GM18517 (cell line): ENCODE measurements at regions not wholly inside any gene's neighbourhood (a gene's known extent, or its start where the extent isn't known, plus 50 kb on each side); places are given as distances from the start of the nearest gene placed in this dataset.

Experiments used
- ATAC-seq: cut with Tn5 transposase; IDR thresholded peaks from one replicate; pipeline ENCODE4 v1.9.1; 2021; ENCODE audit warnings: mild to moderate bottlenecking, moderate library complexity; ENCODE audit not compliant: unreplicated experiment

DNA sequence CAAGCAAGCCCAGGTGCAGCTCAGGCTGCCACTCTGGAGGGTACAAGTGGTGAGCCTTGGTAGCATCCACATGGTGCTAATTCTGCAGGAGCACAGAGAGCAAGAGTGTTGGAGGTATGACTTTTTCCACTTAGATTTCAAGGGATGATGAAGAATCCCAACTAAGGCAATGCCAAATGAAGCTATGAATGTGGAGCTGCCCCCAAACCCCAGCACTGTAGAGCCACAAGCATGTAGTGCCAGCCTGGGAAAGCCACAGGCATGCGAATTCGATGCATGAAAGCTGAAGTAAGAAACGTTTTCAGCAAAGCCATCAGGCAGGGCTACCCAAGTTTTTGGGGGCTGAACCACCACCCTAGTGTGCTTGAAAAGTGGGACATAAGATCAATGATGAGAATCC lies 251.1 kb downstream of the HAO1 start:
- no peak for ATAC-seq

DNA sequence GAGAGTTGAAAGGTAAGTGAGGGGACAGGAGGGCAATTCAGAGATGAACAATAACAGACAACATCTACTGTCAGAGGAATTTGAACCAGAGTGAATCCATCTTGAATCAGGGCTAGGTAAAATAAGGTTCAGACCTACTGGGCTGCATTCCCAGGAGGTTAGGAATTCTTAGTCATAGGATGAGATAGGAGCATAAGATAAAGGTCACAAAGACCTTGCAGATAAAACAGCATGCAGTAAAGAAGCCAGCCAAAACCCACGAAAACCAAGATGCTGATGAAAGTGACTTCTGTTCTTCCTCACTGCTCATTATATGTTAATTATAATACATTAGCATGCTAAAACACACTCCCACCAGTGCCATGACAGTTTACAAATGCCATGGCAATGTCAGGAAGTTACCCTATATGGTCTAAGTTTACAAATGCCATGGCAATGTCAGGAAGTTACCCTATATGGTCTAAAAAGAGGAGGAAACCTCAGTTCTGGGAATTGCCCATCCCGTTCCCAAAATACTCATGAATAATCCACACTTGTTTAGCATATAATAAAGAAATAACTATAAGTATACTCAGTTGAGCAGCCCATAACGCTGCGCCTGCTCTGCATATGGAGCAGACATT lies 248.5 kb downstream of the HAO1 start:
- ATAC-seq = no peak

DNA sequence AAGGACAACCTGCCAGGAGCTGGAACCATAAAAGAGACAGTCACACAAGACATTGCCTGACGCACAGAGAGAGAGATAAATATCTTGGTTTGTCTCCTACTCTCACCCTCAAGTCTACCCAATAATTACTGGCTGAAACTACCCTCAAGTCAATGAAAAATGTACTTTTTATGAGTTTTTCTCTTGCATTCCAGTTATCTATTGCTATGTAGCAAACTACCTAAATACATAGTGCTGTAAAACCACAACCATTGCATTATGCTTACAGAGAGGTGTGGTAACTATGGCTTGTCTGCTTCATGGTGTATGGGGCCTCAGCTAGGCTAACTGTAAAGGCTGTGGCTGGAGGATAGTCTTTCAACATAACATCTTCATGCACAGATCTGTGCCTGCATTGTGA lies 247.8 kb downstream of the HAO1 start:
- no peak for ATAC-seq

DNA sequence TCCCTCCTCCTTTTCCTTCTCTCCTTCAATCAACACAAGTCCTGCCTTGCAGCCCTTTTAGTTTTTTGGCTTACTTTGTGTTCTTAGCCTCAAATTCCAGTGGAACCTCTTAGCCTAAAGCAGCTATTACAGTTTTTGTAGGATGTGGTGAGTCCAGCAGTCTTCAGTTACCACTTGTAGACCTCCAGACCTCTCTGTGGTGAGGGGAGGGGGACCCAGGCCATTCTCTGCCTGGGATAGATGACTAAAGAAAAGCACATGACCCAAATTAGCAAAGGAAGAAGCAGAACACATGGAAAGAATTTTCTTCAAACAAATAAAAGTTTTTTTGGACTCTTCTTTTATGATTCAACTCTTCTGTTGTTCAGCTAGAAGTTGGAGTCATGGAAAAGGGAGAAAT lies 246.5 kb downstream of the HAO1 start:
- no peak for ATAC-seq

DNA sequence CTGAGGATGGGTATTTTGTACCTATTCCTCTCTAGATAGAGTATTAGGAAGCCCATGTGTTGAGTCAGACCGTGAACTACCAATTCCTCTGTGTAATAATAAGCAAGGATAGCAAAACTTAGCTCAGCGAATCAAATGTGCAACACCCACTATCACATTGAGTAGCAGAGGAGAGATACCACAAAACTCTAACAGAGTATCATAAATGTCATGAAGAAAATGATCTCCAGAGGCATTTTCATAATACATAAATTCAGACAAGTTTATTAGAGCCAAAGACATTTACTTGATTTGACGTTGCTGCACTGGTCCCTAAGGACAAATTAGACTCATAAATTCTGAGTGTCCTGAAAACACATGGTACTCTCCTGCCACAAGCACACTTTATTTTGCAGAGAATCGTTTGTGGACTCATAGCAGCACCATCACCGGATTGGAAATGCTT lies 245.2 kb downstream of the HAO1 start:
- no peak for ATAC-seq

DNA sequence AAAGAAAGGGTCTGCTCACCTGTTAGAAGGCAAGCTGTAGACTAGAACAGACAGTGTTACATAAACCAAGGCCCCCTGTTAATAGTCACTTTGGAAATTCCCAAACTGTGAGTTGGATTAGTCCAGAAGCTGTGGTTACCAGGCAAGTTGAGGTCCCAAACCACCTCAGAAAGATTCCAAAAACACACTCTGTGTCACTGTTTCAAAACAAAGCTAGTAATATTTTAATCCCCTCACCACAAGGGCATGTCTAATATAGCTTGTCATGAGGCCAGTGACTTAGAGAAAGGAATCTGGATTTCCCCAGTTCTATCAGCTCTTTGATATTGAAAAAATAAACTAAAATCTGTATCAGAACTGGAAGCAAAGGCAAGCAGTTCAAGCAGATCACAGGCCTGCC lies 244.6 kb downstream of the HAO1 start:
- no peak for ATAC-seq

DNA sequence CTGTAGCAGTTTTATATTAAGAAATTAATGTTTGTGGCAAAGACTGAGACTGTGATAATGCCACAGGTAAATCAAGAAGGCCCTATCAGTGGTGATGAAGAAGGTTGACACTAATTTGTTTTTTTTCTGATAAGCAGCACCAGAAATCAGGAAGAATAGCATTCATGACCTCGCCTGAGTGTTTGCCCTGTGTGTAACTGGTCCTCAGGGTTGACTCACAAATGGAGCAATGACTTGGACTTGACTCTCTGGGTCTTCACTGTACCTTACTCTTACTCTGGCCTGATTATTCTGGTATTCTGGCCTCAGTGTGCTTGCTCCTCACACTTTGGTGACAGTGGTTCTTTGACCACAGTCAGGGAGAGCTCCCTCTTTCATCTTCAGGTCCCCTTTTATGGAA lies 243.9 kb downstream of the HAO1 start:
- ATAC-seq = no peak

DNA sequence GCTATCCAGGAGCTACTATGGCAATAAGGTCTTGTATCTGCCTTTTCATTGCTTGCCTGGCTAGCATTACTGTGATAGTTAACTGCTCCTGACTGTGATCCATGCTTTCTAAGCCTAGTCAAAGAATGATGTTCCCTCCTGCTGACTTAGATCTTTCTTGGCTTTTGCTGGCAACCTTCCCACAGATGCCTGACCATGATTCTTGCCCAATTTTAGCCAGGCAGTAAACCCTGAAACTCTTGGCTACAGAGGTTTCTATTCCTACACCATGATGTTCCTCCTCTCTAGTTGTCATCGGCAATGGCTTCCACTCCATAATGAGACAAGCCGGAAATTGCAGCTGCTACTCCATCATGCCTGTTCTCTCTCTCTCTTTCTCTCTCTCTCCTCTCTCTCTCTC lies 238.1 kb downstream of the HAO1 start:
- no peak for ATAC-seq

DNA sequence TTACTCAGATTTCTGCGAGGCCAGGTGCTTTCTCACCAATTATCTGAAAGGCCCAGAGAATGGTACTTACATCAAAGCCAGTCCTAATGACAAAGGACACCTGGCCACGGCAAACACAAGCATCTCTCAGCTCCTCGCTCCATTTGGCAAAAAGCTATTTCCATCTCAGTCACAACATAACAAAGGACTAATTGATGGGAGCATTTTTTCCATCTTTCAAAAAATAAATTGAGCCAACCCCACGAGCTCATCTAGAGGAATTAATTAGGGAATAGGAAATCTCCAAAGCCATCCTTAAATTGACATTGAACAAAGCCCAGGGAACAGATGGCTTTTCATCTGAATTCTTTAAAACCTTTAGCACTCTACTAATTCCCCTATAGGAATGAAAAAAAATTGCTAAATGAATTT lies 236.7 kb downstream of the HAO1 start:
- no peak for ATAC-seq

DNA sequence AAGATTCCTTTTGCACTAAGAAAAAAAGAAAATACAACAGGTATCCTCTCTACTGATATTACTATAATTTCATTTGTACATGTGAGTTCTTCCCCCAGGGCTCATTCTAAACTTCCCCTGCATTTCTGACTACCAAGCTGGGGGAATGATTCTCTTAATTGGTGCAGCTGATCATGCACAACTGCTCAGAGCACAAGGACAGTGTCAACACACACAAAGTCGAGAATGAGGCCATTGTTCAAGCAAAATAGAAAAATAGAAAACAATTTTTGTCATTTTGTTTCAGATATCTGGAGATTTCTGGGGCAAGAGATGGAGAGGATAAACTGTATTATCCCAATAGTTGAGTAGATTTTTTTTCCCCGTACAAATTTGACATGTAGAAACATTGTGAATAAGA lies 236.3 kb downstream of the HAO1 start:
- no peak for ATAC-seq

DNA sequence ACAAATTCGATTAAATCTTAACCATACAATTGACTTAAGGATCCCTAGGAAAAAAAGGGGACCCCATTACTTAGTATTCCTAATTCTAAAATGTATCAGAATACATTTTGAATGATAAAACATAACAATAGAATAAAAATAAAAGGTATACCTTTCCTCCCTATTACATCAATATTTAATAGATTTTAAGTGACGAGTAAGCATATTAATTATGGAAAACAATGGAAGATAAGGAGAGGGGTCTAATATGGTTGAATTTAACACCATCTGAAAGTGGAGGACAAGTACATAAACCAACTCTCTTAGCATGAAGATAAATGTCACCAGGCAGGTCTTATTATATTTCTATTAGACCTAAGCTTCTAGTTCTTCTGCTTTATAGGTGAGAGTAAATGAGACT lies 232.1 kb downstream of the HAO1 start:
- no peak for ATAC-seq

DNA sequence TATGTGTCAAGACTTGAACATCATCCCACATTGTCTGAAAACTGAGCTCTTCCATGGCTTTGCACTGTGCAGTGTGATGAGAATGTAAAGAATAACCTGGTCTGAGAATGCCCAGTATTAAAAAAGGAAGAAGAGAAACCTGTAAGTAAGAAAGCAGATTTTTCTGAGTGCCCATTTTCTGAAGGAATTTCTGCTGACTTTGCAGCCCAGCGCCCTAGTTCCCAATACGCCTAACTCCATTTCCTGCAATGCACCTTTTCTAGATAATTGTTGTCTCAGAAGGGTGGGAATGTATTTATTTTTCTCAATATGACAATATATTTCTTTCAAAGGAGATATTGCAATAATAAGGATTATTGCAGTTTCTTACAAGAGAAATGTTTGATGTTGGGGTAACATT lies 231.5 kb downstream of the HAO1 start:
- ATAC-seq = no peak

DNA sequence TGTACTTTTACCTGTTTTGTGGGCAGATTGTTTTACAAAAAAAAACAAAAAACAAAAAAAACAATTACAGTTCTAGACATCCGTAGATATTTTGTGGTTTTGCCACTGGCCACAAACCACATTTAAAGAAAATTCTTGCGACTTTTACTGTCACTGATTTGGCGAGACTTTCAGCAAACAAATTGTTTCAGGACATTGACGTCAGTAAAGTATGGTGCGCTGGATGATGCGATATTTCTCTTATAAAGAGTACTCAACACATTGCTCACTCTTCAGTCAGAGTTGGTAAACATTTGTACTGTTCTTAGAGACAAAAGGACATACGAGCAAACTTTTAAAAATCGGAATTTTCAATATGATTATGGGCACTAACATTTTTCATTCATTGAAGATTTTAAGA lies 229.8 kb downstream of the HAO1 start:
- ATAC-seq = no peak

DNA sequence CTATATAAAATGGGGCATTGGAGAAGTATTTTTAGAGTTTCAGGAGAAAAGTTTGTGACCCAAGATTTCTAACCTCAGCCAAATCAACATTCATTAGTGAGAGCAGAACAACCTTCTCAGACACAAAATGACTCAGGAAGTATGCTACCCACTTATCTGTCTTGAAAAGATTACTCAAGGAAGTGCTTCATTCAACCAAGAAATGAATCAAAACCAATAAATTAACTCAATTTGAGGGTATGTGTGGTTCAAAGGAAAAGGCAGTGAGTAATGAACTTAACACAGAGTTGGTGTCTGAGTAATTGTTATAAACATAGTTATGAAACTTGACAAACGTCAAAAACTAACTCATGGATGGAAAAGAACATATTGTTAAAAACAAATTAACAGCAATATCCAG lies 227.6 kb downstream of the HAO1 start:
- no peak for ATAC-seq

DNA sequence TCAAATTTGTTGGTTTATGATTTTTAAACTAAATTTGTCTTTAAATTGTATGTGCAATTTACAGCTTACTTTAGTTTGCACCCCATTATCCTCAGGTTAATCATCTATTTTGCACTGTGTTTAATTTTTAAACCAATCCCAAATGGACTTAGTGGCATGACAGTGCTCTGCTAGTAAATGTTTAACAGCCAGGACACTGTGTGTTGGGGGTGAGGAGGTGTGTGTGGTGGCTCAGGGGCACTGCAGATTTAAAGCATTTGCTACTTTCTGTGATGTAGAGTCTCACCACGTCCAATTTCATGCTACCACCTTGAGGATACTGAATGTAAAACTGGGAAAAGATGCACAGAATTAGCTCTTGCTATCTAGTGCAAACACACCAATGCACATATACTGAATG lies 225.7 kb downstream of the HAO1 start:
- ATAC-seq = no peak

DNA sequence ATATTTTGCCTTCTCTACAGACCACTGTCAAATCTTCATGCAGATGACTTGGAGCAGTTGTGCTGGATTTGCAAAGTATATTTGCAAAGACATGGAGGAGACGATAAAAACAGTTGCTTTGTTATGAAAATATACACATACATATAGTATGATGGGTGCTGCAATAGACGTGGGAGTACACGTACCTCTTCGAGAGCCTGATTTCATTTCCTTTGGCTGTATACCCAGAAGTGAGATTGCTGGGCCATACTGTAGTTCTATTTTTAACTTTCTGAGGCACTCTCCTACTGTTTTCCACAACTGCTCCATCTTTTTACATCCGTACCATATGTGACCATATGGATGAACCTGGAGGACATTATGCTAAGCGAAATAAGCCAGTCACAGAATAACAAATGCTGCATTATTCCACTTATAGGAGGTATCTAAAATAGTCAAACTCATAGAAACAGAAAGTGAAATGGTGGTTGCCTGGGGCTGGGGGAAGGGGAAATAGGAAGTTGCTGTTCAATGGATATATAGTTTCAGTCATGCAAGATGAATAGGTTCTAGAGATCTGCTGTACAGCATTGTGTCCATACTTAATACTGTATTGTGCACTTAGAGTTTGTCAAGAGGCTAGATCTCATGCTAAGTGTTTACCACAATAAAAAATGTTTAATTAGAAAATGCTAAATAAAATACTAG lies 223.8 kb downstream of the HAO1 start:
- ATAC-seq = no peak

DNA sequence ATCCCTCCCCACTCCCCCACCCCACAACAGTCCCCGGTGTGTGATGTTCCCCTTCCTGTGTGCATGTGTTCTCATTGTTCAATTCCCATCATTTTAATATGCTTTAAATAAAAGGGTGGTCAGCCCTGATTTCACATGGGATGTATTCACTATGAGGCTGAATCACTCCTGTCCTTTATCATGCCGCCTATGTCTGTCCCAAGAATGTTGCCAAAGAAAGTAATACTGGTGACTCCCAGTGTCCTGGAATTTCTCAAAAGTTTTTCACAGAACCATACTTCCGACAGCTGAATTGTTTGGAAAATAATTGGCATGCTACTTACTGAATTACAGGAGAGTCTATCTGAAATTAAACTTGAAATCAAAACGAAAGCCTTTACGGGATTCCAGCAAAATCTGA lies 217.7 kb downstream of the HAO1 start:
- no peak for ATAC-seq

DNA sequence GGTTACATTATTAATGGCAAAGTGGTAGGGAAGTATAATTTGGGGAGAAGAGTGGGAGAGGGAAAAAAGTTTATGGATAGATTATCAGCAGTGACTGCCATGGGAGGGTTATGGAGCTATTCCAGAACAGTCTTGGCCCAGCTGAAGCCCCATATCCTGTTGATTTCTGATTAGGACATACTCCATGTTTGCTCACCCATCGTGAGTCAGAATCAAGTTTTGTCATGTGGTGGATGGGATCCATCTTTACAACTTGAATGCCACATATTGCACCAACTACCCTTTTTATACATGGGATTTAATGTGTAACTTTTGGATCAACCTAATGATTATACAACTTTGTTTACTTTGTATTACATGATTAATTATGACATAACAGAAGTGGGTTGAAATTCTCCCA lies 217.0 kb downstream of the HAO1 start:
- ATAC-seq = no peak

DNA sequence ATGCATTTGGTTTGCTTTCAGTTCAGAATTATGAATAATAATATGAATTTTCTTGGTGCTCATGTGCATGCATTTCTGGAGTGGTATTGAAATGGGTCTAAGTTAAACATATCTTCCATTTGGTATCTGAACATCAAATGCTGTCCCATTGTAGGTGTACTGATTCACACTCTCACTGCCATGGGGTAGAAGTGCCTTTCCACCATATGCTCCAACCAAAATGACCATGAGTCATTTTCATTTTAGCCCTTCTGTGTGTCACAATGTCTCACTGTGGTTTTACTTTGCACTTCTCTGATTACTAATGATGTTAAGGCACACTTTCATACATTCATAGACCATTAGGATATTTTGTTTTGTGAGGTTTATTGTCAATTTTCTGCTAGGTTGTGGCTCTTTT lies 211.9 kb downstream of the HAO1 start:
- ATAC-seq = no peak

DNA sequence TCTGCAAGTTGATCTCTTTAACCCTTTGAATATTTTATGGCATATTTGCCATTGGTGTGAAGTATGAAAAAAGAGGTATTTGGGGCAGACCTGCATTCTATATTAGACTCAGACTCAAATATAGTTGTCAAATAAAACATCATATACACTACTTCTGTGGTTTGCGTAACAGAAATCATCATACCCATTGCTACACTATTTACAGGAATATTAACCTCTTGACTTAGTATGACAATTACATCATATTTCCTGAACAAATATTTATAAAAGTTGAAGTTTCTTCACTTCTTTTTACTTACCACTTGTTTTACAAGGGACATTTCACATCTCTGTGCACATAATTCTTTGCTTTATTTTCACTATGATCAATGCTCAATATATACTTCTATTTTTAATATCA lies 206.0 kb downstream of the HAO1 start:
- no peak for ATAC-seq

DNA sequence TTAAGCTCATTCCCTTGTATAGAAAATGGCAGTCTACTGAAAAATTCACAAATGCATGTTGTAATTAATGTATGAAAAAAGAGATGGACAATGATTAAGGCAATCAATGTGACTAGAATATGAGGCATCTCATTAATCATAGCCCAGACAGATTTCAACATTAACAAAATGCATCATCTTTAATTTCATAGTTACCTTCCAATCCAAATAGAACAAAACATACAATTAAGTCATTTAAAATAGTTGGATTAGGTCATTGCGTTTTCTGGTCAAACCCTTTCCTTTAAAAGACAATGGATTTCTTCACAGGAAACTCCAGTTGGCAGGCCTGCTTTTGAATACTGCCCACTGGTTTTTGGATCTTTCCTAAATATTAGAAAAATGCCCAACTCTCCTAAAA lies 203.9 kb downstream of the HAO1 start:
- no peak for ATAC-seq

DNA sequence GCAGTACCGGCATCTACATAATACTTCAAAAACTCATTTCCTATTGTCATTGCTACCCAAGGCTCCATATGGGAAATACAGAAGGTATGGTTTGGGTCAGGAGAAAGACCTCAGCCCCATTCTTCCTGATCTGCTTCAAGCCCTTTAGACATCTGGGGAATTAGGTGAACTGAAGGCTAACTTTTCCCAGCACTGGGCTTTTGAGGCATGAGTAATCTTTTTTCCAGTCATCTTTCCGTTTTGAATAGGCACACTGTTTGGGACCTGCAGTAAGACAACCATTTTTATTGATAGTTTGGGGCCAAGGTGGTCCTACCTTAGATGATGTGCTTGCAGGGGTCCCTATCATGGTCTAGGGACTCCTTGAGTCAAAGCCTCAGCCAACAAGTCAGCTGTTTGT lies 198.4 kb downstream of the HAO1 start:
- ATAC-seq = no peak

DNA sequence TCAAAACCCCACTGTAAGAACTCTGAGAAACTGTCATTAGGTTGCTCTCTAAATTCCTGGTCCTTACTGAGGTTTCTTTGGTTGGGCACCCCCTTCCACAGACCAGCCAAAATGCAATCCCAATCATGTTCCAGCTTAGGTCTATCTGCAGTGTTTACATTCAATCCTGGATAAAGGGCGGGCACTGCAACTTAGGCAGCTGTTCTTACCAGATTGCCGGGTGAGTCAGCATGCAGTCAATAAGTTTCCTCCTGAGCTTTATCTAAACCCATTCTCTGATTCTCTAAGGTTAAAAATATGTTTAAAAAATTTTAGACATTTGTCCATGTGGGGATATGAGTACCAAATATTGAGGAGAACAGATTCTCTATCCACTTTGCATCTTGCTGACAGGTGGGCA lies 197.8 kb downstream of the HAO1 start:
- ATAC-seq = no peak
